ENCODE measurements at regions not wholly inside any gene's neighbourhood (a gene's known extent, or its start where the extent isn't known, plus 50 kb on each side); places are given as distances from the start of the nearest gene placed in this dataset.

- ATAC-seq (replicated peaks), result no peak
- Mint-ChIP-seq H3K4me1 (peaks cover 2 to 7% of the 10 kb centered on the region in 2 donors), H3K9me3 (peaks cover 0 to 1% of the 10 kb centered on the region in 2 donors), H3K36me3 (no peaks in the 10 kb centered on the region), H3K27me3 (no peaks in the 10 kb centered on the region), H3K27ac (no peak overlapping the region), H3K4me3 (no peak overlapping the region)
- DNase-seq, result no peak
Observed at GRCh38 chr18:25813110-25813509, 277.3 kb downstream of the SS18 start.

GRCh38 chr18:25810736-25811135 lies 279.7 kb downstream of the SS18 start:
- Mint-ChIP-seq H3K4me3 (no peak overlapping the region), H3K27ac (no peak overlapping the region), H3K9me3 (no peaks in the 10 kb centered on the region), H3K36me3 (no peaks in the 10 kb centered on the region), H3K4me1 (peaks cover 2 to 7% of the 10 kb centered on the region in 2 donors), H3K27me3 (no peaks in the 10 kb centered on the region)
- DNase-seq (no peak), ATAC-seq (replicated peaks) (no peak)

GRCh38 chr18:25805939-25806338 lies 284.5 kb downstream of the SS18 start:
- H3K36me3 Mint-ChIP-seq, result no peaks in the 10 kb centered on the region
- H3K4me1 Mint-ChIP-seq, result no peaks in the 10 kb centered on the region
- H3K4me3 Mint-ChIP-seq, result no peak overlapping the region
- H3K9me3 Mint-ChIP-seq, result peaks cover 0 to 4% of the 10 kb centered on the region in 2 donors
- no peak overlapping the region for H3K27ac Mint-ChIP-seq
- DNase-seq (no peak), ATAC-seq (replicated peaks) (no peak)
- H3K27me3 Mint-ChIP-seq, result peaks cover 8 to 10% of the 10 kb centered on the region in 2 donors

- Mint-ChIP-seq H3K9me3 (peaks cover 0 to 4% of the 10 kb centered on the region in 2 donors), H3K4me1 (no peaks in the 10 kb centered on the region), H3K36me3 (no peaks in the 10 kb centered on the region), H3K4me3 (no peak overlapping the region), H3K27me3 (peaks cover 8 to 10% of the 10 kb centered on the region in 2 donors), H3K27ac (no peak overlapping the region)
- ATAC-seq (replicated peaks), result no peak
- no peak for DNase-seq
Observed at GRCh38 chr18:25805323-25805722, 285.1 kb downstream of the SS18 start.

GRCh38 chr18:25799231-25799630 lies 291.2 kb downstream of the SS18 start:
- Mint-ChIP-seq H3K4me1 (no peaks in the 10 kb centered on the region), H3K27me3 (peaks cover 8 to 10% of the 10 kb centered on the region in 2 donors), H3K27ac (no peak overlapping the region), H3K36me3 (no peaks in the 10 kb centered on the region), H3K9me3 (peaks cover 0 to 4% of the 10 kb centered on the region in 2 donors), H3K4me3 (no peak overlapping the region)
- no peak for DNase-seq
- ATAC-seq (replicated peaks), result no peak

GRCh38 chr18:25798046-25798445 lies 292.4 kb downstream of the SS18 start:
- Mint-ChIP-seq H3K4me3 (no peak overlapping the region), H3K4me1 (no peaks in the 10 kb centered on the region), H3K27ac (no peak overlapping the region), H3K36me3 (no peaks in the 10 kb centered on the region), H3K9me3 (peaks cover 0 to 4% of the 10 kb centered on the region in 2 donors), H3K27me3 (peaks cover 8 to 10% of the 10 kb centered on the region in 2 donors)
- DNase-seq (no peak), ATAC-seq (replicated peaks) (no peak)

GRCh38 chr18:25795213-25795612 lies 295.2 kb downstream of the SS18 start:
- Mint-ChIP-seq H3K27me3 (no peaks in the 10 kb centered on the region), H3K36me3 (no peaks in the 10 kb centered on the region), H3K4me1 (no peaks in the 10 kb centered on the region), H3K27ac (no peak overlapping the region), H3K9me3 (peaks cover 0 to 4% of the 10 kb centered on the region in 2 donors), H3K4me3 (no peak overlapping the region)
- ATAC-seq (replicated peaks) (no peak), DNase-seq (no peak)

GRCh38 chr18:25787276-25787675 lies 303.1 kb downstream of the SS18 start:
- Mint-ChIP-seq H3K4me1 (no peaks in the 10 kb centered on the region), H3K36me3 (no peaks in the 10 kb centered on the region), H3K9me3 (peaks cover 0 to 8% of the 10 kb centered on the region in 2 donors), H3K27me3 (peaks cover 0 to 5% of the 10 kb centered on the region in 2 donors), H3K27ac (no peak overlapping the region), H3K4me3 (no peak overlapping the region)
- DNase-seq (no peak), ATAC-seq (replicated peaks) (no peak)

GRCh38 chr18:25786758-25787157 lies 303.7 kb downstream of the SS18 start:
- peaks cover 0 to 8% of the 10 kb centered on the region in 2 donors for H3K9me3 Mint-ChIP-seq
- no peak overlapping the region for H3K4me3 Mint-ChIP-seq
- DNase-seq (no peak), ATAC-seq (replicated peaks) (no peak)
- H3K36me3 Mint-ChIP-seq, result no peaks in the 10 kb centered on the region
- no peak overlapping the region for H3K27ac Mint-ChIP-seq
- peaks cover 0 to 5% of the 10 kb centered on the region in 2 donors for H3K27me3 Mint-ChIP-seq
- H3K4me1 Mint-ChIP-seq, result no peaks in the 10 kb centered on the region

- no peak overlapping the region for H3K27ac Mint-ChIP-seq
- H3K36me3 Mint-ChIP-seq, result no peaks in the 10 kb centered on the region
- DNase-seq (no peak), ATAC-seq (replicated peaks) (no peak)
- peaks cover 8 to 12% of the 10 kb centered on the region in 2 donors for H3K27me3 Mint-ChIP-seq
- no peaks in the 10 kb centered on the region for H3K4me1 Mint-ChIP-seq
- no peak overlapping the region for H3K4me3 Mint-ChIP-seq
- H3K9me3 Mint-ChIP-seq, result peaks cover 0 to 3% of the 10 kb centered on the region in 2 donors
Observed at GRCh38 chr18:25780105-25780504, 310.3 kb downstream of the SS18 start.

GRCh38 chr18:25771796-25772195 lies 318.6 kb downstream of the SS18 start:
- H3K4me3 Mint-ChIP-seq, result no peak overlapping the region
- DNase-seq (no peak), ATAC-seq (replicated peaks) (no peak)
- H3K4me1 Mint-ChIP-seq, result no peaks in the 10 kb centered on the region
- peaks cover 0 to 2% of the 10 kb centered on the region in 2 donors for H3K9me3 Mint-ChIP-seq
- no peaks in the 10 kb centered on the region for H3K36me3 Mint-ChIP-seq
- H3K27me3 Mint-ChIP-seq, result peaks cover 13 to 25% of the 10 kb centered on the region in 2 donors
- no peak overlapping the region for H3K27ac Mint-ChIP-seq

GRCh38 chr18:25764777-25765176 lies 325.6 kb downstream of the SS18 start:
- peaks cover 0 to 4% of the 10 kb centered on the region in 2 donors for H3K27me3 Mint-ChIP-seq
- no peaks in the 10 kb centered on the region for H3K4me1 Mint-ChIP-seq
- DNase-seq (no peak), ATAC-seq (replicated peaks) (no peak)
- H3K36me3 Mint-ChIP-seq, result no peaks in the 10 kb centered on the region
- no peak overlapping the region for H3K4me3 Mint-ChIP-seq
- H3K27ac Mint-ChIP-seq, result no peak overlapping the region
- no peaks in the 10 kb centered on the region for H3K9me3 Mint-ChIP-seq

- Mint-ChIP-seq H3K27ac (no peak overlapping the region), H3K36me3 (no peaks in the 10 kb centered on the region), H3K27me3 (peaks cover 0 to under 1% of the 10 kb centered on the region in 2 donors), H3K4me3 (no peak overlapping the region), H3K9me3 (peaks cover 0 to under 1% of the 10 kb centered on the region in 2 donors), H3K4me1 (no peaks in the 10 kb centered on the region)
- DNase-seq (no peak), ATAC-seq (replicated peaks) (no peak)
Observed at GRCh38 chr18:25759111-25759510, 331.3 kb downstream of the SS18 start.

GRCh38 chr18:25743646-25744151 lies 346.7 kb downstream of the SS18 start:
- peaks cover 20 to 32% of the 10 kb centered on the region in 2 donors for H3K27me3 Mint-ChIP-seq
- no peak overlapping the region for H3K4me3 Mint-ChIP-seq
- no peaks in the 10 kb centered on the region for H3K4me1 Mint-ChIP-seq
- no peaks in the 10 kb centered on the region for H3K36me3 Mint-ChIP-seq
- no peak for ATAC-seq (replicated peaks)
- H3K27ac Mint-ChIP-seq, result no peak overlapping the region
- DNase-seq, result no peak
- H3K9me3 Mint-ChIP-seq, result peaks cover 12 to 16% of the 10 kb centered on the region in 2 donors

- peaks cover 16 to 23% of the 10 kb centered on the region in 2 donors for H3K27me3 Mint-ChIP-seq
- H3K27ac Mint-ChIP-seq, result no peak overlapping the region
- no peak overlapping the region for H3K4me3 Mint-ChIP-seq
- ATAC-seq (replicated peaks), result no peak
- H3K4me1 Mint-ChIP-seq, result no peaks in the 10 kb centered on the region
- H3K36me3 Mint-ChIP-seq, result no peaks in the 10 kb centered on the region
- no peak for DNase-seq
- no peaks in the 10 kb centered on the region for H3K9me3 Mint-ChIP-seq
Observed at GRCh38 chr18:25739376-25739775, 351.0 kb downstream of the SS18 start.
